DND-41 (cell line): ENCODE measurements at regions not wholly inside any gene's neighbourhood (a gene's known extent, or its start where the extent isn't known, plus 50 kb on each side); places are given as distances from the start of the nearest gene placed in this dataset.

Source experiments
- CTCF ChIP-seq: IDR thresholded peaks from 2 replicates; pipeline ENCODE4 v1.5.1; 2012; ENCODE audit warnings: borderline replicate concordance, low read length, moderate library complexity, mild to moderate bottlenecking; ENCODE audit not compliant: poor library complexity, severe bottlenecking; ENCODE audit errors: extremely low read depth
- EZH2 ChIP-seq: IDR thresholded peaks from 3 replicates; pipeline ENCODE4 v1.6.1; 2012; ENCODE audit warnings: borderline replicate concordance, low read depth, mild to moderate bottlenecking, moderate library complexity, low read length, inconsistent platforms; ENCODE audit not compliant: severe bottlenecking

GRCh38 chr15:70362886-70363285 is 265.2 kb upstream of the TLE3 start:
- peak; percentile 28 for TF ChIP-seq CTCF
- no peak for TF ChIP-seq EZH2
